Tibial artery (tissue), 4 donors: ENCODE measurements at regions not wholly inside any gene's neighbourhood (a gene's known extent, or its start where the extent isn't known, plus 50 kb on each side); places are given as distances from the start of the nearest gene placed in this dataset.
A peak's percentile ranks its signal among the peaks of the same experiment; 100 is the strongest.

Experiments used
- DNase-seq, 2 donors: peaks; one replicate each; pipeline ENCODE4 v3.0.0-alpha.2; 2019
- H3K27ac ChIP-seq, 2 donors: fragments of 200-600 bp; sonication (generic) in 1 of 2; 1 replicate in 1 of 2; 2 replicates in 1 of 2; pipeline ENCODE4 v1.5.1; 2018 to 2019; ENCODE audit warnings: mild to moderate bottlenecking in 1 of 2
- H3K27me3 ChIP-seq, 2 donors: fragments of 200-600 bp; sonication (generic) in 1 of 2; one replicate each; pipeline versions ENCODE4 v1.5.1 to v1.6.0; 2016 to 2019
- H3K36me3 ChIP-seq, 3 donors: fragments of 200-600 bp; sonication (generic) in 2 of 3; one replicate each; pipeline ENCODE4 v1.5.1; 2016 to 2019; ENCODE audit warnings: mild to moderate bottlenecking in 2 of 3
- H3K4me1 ChIP-seq, 4 donors: fragments of 200-600 bp; sonication (generic) in 2 of 4; 1 replicate in 3 of 4; 2 replicates in 1 of 4; pipeline ENCODE4 v1.5.1; 2016 to 2019
- H3K4me3 ChIP-seq, 2 donors: fragments of 200-600 bp; sonication (generic) in 1 of 2; 1 replicate in 1 of 2; 2 replicates in 1 of 2; pipeline ENCODE4 v1.5.1; 2018 to 2019; ENCODE audit warnings: mild to moderate bottlenecking in 2 of 2
- H3K9me3 ChIP-seq, 3 donors: fragments of 200-600 bp; sonication (generic) in 1 of 3; one replicate each; pipeline ENCODE4 v1.5.1; 2016 to 2019
- intact Hi-C: fragments of 100-400 bp; cut with DNase I; formaldehyde crosslinking; loops from one replicate; pipeline ENCODE4 v1.15.0; 2023; ENCODE audit warnings: low total_unique reads
- TF ChIP-seq, protein P1 (sequence below), 2 experiments: fragments of 200-600 bp in 1 of 2; fragments of 450-650 bp in 1 of 2; IDR thresholded peaks; one replicate each; pipeline ENCODE4 v1.5.1; 2017 to 2019; ENCODE audit warnings: antibody characterized with exemption in 2 of 2, mild to moderate bottlenecking in 1 of 2, moderate library complexity in 1 of 2

- Histone ChIP-seq H3K9me3 (no peaks in the 10 kb centered on the region), H3K4me1 (no peaks in the 10 kb centered on the region), H3K27ac (no peak overlapping the region), H3K36me3 (no peaks in the 10 kb centered on the region), H3K4me3 (no peak overlapping the region), H3K27me3 (no peaks in the 10 kb centered on the region)
- no peak for DNase-seq
- TF ChIP-seq, protein P1, sequence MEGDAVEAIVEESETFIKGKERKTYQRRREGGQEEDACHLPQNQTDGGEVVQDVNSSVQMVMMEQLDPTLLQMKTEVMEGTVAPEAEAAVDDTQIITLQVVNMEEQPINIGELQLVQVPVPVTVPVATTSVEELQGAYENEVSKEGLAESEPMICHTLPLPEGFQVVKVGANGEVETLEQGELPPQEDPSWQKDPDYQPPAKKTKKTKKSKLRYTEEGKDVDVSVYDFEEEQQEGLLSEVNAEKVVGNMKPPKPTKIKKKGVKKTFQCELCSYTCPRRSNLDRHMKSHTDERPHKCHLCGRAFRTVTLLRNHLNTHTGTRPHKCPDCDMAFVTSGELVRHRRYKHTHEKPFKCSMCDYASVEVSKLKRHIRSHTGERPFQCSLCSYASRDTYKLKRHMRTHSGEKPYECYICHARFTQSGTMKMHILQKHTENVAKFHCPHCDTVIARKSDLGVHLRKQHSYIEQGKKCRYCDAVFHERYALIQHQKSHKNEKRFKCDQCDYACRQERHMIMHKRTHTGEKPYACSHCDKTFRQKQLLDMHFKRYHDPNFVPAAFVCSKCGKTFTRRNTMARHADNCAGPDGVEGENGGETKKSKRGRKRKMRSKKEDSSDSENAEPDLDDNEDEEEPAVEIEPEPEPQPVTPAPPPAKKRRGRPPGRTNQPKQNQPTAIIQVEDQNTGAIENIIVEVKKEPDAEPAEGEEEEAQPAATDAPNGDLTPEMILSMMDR (IDR thresholded peaks at IDR 0.05) = no peak
- intact Hi-C loops = no loop called here
Measured at GRCh38 chr14:46368275-46368674, 283.3 kb downstream of the RPL10L start.

DNA sequence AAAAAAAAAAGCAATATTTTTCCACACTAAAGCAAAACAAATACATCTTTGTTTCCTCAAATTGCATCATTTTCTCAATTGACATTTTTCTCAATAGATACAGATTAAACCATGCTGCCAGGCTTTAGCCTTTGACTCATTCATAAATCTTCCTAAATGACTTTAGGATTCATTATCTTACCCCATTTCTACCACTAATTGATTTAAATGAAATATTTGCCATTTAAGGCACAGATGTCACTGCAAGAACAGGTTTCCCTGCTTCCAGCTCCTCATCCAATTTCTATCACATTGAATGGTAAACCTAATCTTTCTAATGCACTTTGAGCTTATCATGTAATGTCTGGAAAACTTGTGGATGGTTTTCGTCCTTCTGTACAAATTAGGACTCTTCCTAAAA lies 298.7 kb downstream of the RPL10L start:
- Histone ChIP-seq H3K27me3 (no peaks in the 10 kb centered on the region), H3K4me3 (no peak overlapping the region), H3K9me3 (no peaks in the 10 kb centered on the region), H3K36me3 (no peaks in the 10 kb centered on the region), H3K4me1 (peaks cover 0 to 6% (median 0%) of the 10 kb centered on the region in 4 donors), H3K27ac (no peak overlapping the region)
- TF ChIP-seq, protein P1 (IDR thresholded peaks at IDR 0.05) = no peak
- intact Hi-C loops = no loop called here
- DNase-seq = no peak

DNA sequence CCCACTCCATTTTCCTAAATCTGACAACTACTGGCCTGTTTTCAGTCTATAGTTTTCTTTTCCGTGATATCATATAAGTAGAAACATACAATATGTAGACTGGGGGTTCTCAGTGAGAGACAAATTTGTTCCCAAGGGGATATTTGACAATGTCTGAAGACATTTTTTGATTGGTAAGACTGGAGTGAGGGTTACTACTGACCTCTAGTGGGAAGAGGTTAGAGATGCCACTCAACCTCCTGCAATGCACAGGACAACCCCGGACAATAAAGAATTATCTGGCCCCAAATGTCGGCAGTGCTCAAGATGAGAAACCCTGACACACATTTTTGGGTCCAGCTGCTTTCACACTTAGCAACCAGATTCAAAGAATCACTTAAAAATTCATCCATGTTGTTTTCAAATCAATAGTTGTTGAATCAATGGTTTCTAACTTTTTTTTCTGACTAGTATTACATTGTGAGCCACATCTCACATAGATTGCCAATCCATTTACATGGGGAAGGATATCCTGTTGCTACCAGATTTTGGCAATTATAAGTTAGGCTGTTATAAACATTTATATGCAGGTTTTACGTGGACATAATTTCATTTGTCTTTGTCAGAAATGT lies 307.1 kb downstream of the RPL10L start:
- Histone ChIP-seq H3K27me3 (no peaks in the 10 kb centered on the region), H3K4me1 (no peaks in the 10 kb centered on the region), H3K9me3 (no peaks in the 10 kb centered on the region), H3K36me3 (no peaks in the 10 kb centered on the region), H3K27ac (no peak overlapping the region), H3K4me3 (no peak overlapping the region)
- TF ChIP-seq, protein P1 (IDR thresholded peaks at IDR 0.05) = peak in 1 of 2 experiments; percentile 9
- intact Hi-C loops = no loop called here
- DNase-seq = no peak

DNA sequence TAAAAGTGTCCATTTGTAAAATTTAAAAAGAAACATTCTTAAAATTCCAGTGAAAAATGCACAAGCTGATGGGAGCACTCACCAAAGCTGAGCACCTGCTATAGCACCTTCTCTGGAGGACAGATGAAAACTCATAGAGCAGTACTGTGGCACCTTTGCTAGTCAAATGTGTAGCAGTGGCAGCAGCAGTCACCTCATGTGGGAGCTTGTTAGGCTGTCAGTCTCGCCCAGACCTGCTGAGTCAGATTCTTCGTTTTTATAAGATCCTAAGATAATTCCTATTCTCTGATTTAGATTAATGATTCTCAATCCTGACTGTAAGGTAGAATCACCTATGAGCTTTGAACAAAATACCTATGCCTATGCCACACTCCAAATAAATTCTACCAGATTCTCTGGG lies 325.8 kb downstream of the RPL10L start:
- Histone ChIP-seq H3K9me3 (no peaks in the 10 kb centered on the region), H3K4me1 (no peaks in the 10 kb centered on the region), H3K27ac (no peak overlapping the region), H3K4me3 (no peak overlapping the region), H3K36me3 (no peaks in the 10 kb centered on the region), H3K27me3 (no peaks in the 10 kb centered on the region)
- intact Hi-C loops = no loop called here
- no peak for DNase-seq
- TF ChIP-seq, protein P1 (IDR thresholded peaks at IDR 0.05) = no peak

DNA sequence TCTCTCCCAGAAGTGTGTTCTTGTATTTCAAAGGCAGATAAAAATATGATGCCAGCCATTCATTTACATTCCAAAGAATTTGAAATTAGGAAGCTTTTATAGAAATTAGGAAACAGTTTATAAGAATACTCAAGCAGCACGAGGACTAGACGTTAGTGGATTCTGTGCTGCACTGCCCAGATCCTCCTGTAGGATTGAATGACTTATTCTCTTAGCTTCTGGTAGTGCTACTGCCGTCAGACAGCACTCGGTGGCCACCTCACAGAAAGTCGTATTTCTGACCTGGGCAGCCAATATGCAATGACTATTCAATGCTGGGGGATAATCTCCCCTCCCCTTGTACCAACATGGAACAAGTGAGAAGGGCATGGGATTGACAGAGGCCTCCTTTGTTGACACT lies 326.4 kb downstream of the RPL10L start:
- H3K4me1 ChIP-seq = no peaks in the 10 kb centered on the region
- no peaks in the 10 kb centered on the region for H3K36me3 ChIP-seq
- intact Hi-C loops = no loop called here
- no peaks in the 10 kb centered on the region for H3K27me3 ChIP-seq
- H3K4me3 ChIP-seq = no peak overlapping the region
- no peaks in the 10 kb centered on the region for H3K9me3 ChIP-seq
- TF ChIP-seq, protein P1 (IDR thresholded peaks at IDR 0.05) = no peak
- no peak overlapping the region for H3K27ac ChIP-seq
- DNase-seq = no peak

DNA sequence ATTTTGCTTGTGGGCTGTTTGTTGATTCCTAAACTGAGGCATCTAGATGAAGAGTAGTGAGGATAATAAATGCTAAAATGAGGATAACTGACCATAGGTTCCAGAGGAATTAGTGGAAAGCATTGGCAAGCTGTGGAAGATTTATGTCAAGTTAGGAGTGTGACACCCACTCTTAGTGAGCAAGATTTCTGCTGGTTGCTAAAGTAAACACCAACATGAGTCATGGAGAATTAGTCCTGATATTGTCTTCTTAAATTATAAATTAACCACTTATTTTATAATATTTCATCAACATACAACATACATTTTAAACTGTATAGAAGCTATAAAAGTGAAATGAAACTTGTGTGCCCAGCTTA lies 328.2 kb downstream of the RPL10L start:
- H3K27ac ChIP-seq = no peak overlapping the region
- DNase-seq = no peak
- no peaks in the 10 kb centered on the region for H3K9me3 ChIP-seq
- intact Hi-C loops = no loop called here
- TF ChIP-seq, protein P1 (IDR thresholded peaks at IDR 0.05) = no peak
- no peak overlapping the region for H3K4me3 ChIP-seq
- no peaks in the 10 kb centered on the region for H3K27me3 ChIP-seq
- no peaks in the 10 kb centered on the region for H3K4me1 ChIP-seq
- H3K36me3 ChIP-seq = no peaks in the 10 kb centered on the region
